Activated gamma-delta T cell (primary cell): ENCODE measurements at regions not wholly inside any gene's neighbourhood (a gene's known extent, or its start where the extent isn't known, plus 50 kb on each side); places are given as distances from the start of the nearest gene placed in this dataset.

Experiments
- DNase-seq: peaks from one replicate; lab custom pipeline; 2025; lab: John Stamatoyannopoulos, UW

DNA sequence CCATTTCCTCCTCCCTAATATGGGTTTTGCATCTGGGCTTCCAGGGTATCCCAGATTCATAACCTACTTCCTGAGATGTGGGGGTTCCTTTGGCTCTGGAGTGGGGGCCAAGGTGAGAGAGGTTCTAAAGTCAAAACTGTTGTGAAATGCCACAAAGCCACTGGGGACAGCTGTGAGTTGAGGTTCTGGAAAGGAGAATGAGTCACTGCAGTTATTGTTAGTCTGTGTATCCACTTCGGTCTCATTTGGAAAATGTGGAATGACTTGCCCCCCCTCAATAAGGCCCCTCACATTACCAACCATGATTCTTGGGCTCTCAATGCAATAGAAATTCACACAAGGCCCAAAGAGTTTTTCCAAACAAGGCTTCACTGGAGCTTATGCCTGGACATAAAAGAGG lies 51.1 kb upstream of the LGALSL start:
- DNase-seq, result no peak

DNA sequence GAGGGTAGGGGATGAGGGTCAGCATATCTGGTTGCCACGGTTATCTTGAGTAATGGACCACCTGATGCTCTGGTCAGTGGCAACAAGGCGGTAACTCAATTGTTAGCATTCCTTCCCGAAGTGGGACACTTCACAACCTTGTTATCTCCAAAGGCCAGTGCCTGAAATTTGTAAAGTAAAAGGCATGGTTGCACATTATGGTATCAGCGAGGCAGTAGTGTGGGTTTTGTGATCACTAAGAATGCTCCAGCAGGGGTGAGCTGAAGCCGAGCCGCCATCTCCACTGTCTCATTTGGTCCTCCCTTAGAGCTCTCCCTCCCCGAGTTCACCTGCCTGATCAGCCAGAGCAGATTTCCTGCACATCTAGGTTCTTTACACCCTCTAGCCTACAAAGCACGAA lies 50.5 kb upstream of the LGALSL start:
- DNase-seq, result no peak

DNA sequence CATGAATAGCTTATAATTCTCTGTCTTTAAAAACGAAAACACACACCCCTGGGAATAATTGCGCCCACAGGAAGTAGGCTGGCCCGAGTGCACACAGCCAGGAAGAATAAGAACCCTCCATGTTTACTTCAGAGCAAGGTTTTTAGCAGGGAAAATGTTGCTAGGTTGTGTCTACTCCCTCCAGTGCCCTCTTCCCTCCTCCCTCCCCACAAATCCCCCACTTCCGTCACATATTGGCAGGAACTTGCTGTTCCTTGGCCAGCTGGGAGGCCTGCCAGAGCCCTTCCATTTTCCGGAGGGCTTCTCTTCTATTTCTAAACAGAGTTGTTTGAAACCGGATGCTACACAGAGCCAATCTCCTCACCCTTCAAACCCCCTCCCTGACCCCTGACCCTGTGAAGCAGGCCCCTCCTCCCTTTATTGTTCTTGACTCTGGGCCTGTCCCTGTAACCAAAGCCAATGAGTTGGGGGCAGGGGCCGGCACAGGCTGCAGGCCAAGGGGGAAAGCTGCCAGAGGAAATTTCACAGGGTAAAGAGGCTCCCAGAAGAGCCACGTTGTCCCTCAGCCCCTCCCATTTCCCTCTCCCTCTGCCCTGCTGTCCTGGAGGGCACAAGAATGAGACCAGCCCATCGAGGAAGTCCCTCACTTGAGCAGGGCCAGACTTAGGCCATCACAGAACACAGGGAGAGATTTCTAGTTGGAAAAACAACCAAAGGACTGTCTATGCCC lies 49.8 kb upstream of the LGALSL start:
- no peak for DNase-seq
